AML-193 (cell line): ENCODE measurements at regions not wholly inside any gene's neighbourhood (a gene's known extent, or its start where the extent isn't known, plus 50 kb on each side); places are given as distances from the start of the nearest gene placed in this dataset.

ENCODE experiments used
- DNase-seq, 2 experiments: peaks; one replicate each; lab custom pipeline; 2025; lab: John Stamatoyannopoulos, UW

DNA sequence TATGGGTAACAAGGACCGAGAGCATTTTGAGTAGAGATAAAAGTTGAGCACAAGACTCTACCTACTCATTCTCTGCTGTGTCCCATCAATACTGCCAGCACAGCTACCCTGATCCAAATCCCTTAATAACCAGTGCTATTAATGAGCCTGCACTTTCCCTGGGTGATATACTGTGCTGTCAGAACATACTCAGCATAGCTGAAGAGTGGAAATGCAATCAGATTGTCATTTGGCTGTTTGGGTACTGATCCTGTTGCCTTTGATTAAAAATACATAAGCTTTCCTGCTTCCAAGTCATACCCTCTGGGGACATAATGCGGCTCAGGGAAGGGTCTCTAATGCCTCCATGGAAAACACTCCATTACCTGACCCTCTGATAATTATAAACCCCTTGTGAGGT, 917.5 kb downstream of the SQOR start:
- no peak for DNase-seq

DNA sequence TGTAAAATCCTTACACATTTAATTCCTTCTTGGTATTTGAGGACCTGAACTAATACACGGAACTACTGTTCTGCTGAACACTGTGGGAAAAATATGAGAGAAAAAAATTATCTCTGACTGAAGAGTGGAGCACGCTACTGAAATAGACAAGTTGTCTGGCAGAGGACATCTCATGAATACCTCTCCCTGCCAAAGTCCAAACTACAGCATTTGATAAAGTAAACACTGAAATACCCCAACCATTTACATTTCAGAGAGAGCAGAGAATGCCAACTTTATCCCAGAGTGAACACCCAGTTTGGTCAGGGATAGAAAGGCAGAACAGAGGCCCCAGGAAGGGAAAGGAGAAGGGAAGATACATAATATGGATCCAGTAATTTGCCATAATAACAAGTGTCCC, 920.7 kb downstream of the SQOR start:
- no peak for DNase-seq

DNA sequence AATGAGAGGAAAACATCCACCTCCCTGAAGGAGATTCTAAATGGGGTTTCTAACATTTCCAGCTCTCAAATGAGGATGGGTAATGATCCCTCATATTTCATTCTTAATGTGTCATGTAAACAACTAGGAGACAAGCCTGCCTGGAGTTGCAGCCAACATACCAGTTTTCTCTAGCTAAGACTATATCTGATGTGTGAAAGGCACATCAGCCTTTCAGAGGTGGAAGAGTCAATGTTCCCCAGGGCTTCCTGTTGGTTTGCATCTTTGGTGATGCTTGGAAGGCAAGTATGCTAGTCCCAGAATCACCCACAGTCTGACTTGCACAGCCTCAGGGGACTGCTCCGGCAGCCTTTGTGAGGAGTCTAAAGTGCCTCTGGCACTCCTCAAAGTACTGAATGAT, 921.2 kb downstream of the SQOR start:
- no peak for DNase-seq

DNA sequence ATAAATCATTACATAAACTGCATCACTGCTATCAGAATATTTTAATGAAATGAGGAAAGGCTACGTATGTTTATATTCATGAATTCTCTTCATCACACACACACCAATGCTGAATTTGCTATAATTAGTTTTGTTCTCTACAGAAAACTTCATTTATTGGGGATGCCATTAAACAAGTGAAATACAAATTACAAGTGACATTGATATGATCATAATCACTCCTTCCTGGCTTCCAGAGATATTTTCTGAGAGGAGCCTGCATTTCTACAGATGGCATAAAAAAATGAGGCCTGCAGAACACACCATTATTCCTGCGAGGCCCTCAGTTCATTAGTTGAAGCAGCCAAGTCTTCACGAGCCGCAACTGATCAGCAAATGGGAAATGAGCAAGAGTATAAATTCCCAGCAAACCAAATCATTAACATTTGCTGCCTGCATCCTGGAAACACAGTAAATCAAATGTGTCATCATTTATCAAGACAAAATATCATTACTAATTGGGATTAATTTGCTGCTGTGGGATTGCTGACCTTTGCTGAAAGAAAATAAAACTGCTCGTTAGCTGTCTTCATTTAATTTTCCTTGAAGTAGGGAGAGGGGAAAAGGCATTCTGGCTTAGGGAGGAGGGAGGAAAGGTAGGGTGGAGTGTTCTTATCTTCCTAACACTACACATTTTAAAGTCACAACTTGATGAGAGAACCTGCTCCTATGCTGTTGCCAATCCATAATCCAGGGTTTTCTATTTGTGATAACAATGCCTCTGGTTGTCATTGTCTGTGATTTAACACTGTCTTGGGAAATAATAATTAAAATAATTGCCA, 921.9 kb downstream of the SQOR start:
- DNase-seq: no peak

DNA sequence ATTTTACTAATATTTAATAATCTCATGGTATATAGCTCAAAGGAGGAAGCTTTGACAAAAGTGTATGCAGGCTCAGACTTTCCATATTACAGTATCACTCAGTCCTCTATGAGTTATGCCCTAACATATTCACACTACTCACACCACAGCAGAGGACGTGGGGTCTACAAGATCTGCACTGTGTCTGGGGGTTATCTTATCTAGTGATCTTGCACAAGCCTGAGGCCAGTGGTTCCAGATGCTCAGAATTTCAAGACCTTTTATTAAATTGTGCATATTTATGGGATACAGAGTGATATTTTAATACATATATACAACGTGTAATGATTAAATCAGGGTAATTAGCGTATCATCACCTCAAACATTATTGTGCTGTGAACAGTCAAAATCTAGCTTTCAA, 933.1 kb downstream of the SQOR start:
- DNase-seq: no peak

DNA sequence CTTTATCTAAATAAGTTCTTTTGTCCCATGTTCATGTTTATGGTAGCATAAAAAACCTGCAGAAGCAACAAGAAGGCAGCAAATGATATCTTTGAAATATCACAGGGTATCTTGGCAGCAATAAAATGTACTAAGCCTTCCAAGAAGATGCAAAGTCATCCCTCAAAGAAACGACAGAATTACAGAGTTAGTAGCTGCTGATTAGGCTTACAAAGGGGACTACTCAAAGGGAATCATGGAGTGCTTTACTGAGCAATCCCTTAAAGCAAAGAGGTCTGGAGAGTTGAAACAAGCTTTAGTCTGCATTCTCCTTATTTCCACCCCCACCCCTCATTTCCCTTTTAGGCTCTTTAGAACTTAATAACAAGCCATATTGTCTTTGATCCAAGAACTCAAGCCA, 935.0 kb downstream of the SQOR start:
- DNase-seq: no peak

DNA sequence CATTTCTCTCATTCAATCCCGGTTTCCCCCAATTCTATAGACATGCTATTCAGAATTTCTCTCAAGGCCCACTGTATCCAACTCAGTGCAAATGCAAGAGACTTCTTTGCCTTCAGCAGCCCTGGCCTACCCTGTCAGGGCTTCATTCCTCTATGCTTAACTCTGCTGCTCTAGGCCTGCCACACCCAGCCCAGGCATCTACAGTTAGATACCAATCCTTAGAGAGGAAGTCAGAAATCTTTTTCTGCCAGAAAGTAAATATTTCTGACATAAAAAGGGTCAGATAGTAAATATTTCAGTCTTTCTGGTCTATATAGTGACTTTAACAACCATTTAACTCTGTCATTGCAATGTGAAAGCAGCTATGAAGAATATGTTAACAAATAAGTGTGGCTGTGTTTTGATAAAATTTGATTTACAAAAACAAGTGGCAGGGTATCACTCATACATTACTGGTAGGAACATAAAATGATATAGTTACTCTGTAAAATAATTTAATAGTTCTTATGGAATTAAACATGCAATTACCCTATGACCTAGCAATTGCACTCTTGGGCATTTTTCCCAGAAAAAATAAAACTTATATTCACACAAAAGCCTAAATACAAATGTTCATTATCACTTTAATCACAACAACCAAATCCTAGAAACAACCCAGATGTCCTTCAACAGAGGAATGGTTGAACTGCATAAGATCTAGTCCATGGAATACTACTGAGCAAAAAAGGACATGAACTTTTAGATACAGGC, 942.0 kb downstream of the SQOR start:
- DNase-seq: no peak

DNA sequence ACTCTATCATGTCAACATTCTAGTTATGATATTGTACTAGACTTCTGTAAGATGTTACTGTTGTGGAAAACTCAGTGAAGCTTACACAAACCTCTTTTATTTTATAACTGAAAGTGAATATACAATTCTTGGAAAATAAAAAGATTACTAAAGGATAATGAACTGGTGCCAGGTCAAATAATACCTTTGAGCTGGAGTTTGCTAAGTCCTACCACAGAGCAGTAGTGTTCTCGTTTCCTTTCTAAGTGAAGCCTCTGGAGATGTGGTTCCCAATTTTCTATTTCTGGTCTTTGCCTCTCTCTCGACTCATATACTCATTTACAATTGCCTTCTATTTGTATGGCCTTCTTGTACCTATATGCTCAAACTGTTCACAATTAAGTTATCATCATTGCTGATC, 942.9 kb downstream of the SQOR start:
- DNase-seq: no peak

DNA sequence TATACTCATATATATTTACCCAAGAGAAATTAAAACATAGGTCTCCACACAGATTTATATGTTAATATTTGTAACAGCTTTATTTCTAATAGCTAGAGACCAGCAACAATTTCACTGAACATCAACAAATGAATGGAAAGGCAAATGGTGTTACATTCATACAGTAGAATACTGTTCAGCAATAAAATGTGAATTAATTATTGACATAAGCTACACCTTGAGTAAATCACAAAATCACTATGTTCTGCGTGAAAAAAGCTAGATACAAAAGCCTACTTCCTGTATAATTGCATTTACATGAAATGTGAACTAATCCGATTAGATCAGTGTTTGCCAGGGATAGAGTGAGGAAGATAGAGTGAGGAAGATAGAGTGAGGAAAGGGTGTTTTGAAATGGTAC, 945.7 kb downstream of the SQOR start:
- DNase-seq: no peak

DNA sequence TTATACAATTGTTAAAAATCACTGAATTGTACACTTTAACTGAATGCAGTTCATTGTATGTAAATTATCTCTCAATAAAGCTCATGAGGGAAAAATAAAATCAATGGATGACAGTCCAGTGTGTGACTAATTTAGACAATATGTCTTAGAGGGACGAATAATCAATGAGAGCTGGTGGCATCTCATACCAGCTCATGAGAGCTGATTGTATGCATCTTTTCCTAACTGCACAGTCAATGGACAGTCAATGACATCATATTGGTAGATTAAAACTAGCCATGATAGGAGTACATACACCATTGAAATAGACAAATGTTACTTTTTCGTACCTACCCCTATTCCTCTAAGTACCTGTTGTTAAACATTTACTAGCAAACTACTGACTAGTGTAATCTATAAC, 946.1 kb downstream of the SQOR start:
- no peak for DNase-seq

DNA sequence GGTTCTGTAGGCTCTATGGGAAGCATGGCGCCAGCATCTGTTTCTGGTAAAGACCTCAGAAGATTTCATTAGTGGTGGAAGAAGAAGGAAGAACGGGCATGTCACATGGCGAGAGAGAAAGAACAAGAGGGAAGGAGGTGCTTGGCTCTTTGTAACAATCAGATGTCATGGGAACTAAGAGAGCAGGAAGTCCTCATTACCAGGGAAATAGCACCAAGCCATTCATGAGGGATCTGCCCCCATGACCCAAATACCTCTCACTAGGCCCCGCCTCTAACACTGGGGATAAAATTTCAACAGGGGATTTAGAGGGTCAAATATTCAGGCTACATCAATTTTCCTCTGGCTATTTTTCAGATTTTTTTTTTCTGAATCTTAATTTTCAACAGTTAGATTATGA, 954.3 kb downstream of the SQOR start:
- no peak for DNase-seq

DNA sequence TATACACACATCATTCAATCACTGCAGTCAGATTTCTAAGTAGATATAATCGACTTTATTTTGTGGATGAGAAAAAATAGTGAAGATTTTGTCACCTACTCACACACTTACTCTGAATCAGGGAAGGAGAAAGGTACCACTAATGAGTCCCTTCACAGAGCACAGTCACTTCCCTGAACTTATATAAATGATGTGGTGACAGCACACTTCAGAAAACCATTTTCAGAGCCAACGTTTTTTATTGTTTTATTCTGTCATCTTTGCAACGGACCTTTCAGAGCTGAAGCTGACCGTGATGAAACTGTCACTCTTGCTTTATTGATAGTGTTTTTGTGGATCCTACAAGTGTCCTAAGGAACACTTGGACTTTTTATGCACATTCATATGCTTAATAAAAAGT, 956.6 kb downstream of the SQOR start:
- no peak for DNase-seq

DNA sequence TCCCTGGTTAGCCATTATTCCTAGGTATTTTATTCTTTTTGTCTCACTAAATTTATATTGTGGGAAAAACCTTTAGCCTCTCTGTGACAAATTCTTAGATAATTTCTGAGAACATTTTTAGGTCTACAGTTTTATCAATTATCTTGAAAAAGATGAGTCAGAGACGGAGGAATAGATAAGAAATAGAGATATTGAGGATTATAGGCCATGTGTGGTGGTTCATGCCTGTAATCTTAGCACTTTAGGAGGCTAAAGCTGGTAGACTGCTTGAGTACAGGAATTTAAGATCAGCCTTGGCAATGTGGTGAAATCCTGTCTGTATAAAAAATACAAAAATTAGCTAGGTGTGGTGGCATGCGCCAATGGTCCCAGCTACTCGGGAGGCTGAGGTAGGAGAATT, 960.2 kb downstream of the SQOR start:
- no peak for DNase-seq

DNA sequence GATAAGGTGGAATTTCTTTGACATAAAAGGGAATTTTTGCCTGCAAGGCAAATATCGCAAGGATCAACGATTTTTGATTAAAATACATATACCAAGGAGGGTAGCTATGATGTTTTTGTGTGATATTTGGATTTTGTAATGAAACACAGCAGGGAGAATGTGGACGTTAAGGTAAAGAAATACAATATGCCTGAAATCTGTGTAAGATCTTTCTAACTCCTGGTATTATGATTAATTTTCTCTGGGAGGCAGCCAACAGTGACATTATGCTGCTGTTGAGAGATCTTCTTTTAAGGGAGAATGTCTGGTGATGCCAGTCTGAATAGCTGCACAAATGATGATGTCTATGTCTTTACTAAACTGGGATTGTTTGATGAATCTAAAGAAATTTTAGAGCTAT, 972.2 kb downstream of the SQOR start:
- no peak for DNase-seq

DNA sequence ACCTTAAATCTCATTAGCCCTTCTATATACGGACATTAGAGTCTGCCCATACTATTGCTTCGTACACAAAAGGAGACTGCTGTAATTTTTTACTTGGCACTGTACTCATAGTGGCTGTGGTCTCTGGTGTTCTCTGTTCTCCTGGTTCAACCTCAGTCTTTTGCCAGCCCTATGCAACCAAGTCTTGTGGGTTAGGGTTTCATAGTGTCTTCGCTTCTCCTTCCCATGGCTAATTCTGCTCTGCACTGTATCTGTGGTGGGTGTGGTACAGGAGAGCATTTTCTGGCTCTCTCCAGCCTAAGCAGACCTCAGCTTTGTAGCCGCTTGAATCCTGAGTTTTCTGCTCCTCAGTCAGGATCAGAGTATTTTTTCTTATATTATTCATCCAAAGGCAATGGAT, 981.2 kb downstream of the SQOR start:
- no peak for DNase-seq

DNA sequence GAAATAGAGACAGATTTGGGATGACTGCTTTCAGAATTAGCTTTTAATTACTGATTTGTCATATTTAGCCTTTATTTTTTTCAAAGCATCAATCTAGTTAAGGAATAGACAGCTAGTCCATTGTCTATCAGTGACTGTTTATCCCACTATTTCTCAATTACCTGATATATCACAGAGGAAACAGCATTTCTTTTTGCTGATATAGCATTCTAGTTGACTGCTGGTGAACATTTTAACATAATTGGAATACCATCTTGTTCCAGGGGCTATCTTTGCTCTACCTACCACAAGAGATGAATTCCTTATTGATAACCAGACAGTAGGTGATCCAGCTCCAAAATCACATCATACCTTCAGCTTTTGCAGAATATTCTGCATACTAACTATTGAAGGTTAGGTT, 982.7 kb downstream of the SQOR start:
- DNase-seq: no peak

DNA sequence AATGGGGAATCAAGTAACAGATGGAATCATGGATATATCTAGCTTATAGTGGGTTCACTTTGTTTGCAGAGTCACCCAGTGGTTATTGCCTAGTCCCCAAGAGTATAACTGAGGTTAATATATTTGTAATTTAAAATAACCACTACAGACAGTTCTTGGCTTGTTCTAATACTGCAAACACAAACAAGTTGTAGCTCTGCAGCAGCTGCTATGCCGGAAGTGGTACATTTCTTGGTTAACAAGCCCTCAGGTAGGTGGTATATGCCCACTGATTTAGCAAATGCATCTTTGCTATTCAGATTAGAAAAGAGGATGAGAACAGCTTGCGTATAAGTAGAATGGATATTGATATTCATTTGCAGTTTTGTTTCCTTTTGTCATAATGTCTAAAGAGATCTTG, 984.2 kb downstream of the SQOR start:
- no peak for DNase-seq

DNA sequence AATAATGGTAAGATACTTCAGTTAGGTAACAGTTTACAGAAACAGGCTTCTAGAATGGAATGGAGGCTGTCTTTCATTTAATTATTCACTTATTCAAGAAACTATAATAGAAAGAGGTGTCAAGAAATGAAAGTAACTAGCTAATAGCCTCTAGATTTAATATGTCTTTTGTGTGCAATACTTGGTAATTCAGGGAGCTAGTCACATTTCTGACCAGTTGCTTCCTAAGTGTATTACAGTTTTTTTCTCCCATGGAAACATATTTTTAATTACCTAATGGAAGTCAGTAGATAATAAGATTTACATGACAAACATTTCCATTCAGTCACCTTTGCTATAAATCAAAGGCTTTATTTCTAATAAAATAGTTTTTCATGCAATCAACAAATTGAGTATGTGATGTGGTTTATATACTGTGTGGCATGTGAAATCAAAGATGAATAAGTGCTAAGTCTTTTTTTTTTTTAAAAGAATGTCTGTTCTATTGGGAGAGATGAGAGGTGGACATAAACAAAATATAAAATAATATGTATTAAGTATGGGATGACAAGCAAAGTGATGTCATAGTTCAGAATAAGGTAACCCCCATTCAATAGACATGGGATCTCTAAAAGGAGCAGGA, 985.7 kb downstream of the SQOR start:
- no peak for DNase-seq

DNA sequence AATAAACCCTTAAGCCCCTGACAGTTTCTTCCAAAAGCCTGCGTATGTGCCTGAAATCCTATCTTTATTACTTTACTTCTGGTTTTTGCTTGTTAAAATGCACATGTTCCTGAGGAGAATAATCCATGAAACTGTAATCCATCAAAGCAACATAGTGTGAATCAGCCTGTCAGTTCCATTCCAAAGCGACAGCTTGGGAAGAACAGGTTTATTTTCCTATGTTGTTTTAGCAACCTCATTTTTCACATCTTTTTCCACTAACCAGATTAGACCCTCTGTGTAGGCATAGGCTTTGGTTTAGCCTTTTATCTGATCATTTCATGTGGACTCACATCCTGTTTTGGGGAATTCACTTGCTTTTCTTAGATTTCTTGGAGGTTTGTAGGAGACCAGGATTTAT, 988.0 kb downstream of the SQOR start:
- DNase-seq: no peak

DNA sequence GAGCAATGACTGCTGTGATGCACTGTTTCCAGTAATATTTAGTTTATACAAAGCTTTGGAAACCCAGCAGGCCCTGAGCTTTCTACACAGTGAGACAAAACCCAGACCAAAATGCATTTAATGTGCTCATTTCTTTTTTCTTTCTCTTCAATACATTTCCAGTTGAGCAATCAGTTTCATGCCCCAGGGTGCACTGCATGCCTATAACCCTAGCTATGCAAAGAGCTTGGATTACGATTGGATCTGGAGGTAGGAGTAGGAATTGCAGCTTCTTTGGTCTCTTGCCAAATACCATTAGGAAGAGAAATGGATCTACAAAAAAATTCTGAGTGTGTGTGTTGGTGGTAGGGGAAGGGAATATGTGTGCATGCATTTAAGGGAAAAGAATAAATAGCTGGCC, 1001.4 kb downstream of the SQOR start:
- no peak for DNase-seq

DNA sequence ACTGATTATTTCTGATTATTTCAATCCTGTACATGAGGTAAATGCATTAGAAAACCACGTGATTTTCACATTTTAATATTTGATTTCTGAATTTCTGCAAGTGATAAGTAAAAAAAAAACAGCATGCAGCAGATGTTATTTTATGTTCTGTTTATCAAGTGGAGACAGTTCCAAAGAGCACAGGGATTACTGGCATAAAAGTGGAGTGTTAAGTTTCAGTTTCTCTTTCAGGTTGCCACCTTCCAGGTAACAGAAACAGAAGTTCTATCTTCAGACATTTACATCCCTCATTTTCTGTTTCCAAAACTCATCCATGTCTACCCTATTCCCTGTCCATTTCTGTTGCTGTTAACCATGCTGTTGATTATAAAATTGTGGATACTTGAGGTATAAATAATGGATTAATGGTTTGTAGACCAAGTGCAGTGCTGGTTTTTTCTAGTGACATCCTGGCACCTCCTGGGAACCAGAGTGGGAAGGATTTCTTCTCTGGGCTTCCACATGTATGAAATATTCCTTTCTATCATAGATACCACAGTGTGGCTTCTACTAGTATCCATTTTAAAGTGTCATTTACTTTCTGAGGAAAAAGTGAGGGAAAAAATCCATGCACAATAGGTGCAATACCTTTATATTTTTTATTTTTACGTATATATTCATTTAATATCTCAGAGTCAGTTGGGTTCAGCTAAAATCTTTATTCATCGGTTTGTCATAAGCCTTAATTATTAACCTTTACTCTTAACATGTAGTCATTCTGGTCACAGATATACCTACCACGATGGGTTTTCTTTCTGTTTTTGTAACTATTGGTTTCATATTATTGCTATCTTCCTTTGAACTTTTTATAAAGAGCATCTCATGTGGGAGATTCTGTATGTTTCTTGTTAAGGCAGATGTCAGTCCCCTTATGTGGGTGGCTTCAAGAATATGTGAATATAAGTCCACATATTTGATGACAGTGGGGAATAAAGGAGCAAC, 1010.0 kb downstream of the SQOR start:
- no peak for DNase-seq

DNA sequence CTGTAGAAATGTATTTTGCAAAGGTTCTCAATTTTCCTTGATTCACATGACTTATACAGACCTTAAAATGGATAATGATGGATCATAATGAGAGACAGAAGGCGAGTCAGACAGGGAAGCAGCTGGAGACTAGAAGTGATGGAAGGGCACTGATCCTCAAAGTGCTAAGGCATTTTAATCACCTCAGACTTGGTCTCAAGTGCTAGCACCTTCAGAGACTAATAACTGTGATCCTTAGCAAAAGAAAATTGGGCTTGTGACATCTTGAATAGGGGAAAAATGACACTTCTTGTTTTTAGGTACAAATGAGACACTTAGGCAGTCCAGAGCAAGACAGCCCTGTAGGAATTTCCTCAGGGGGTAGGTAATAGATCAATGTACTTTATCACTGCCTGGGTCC, 1011.7 kb downstream of the SQOR start:
- DNase-seq: no peak
